ENCODE measurements at regions not wholly inside any gene's neighbourhood (a gene's known extent, or its start where the extent isn't known, plus 50 kb on each side); places are given as distances from the start of the nearest gene placed in this dataset.
A peak's percentile ranks its signal among the peaks of the same experiment; 100 is the strongest.

DNA sequence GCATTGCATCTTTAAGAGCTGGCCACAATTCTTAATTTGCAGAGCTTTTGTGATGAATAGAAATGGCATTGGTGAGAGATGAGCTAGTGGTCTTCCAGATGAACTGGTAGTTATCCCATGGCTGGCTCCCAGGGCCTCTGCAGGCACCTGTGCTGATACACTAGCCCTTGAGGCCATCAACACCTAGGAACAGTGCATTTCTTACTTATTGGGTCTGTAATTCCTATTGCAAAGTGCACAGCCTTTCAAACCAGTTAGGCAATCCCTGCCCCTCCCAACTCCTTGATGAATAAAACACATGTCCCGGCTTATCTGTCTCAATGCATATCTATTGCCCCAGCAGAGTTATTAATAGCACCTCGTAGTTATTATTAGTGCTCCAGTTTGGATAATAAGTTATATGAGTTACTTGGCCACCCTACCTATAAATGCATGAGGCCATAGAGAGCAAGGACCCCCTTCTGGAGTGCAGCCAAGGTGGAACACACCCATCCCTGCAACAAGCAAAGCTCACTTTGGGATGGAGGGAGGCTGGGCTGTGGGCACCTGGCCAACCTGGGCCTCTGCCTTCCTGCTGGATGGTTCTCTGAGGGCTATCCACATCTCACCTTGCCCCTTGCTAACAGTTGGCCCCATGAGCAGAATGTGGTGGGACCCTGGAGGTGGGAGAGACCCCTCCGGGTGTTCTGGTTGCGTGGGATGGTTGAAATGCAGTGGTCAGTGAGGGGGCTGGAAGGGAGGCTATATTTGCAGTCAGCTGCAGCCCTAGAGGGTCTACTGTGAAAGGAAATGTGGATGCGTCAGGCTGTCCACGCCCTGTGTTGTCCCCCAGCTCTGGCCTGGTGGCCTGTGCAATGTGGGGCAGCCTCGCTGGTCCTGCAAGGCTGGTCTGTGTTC lies 455.9 kb upstream of the HS6ST1 start:
- intact Hi-C loops (cut with DNase I) = no loop called here
- DNase-seq (ENCODE audit: low spot score) = peak; percentile 43

DNA sequence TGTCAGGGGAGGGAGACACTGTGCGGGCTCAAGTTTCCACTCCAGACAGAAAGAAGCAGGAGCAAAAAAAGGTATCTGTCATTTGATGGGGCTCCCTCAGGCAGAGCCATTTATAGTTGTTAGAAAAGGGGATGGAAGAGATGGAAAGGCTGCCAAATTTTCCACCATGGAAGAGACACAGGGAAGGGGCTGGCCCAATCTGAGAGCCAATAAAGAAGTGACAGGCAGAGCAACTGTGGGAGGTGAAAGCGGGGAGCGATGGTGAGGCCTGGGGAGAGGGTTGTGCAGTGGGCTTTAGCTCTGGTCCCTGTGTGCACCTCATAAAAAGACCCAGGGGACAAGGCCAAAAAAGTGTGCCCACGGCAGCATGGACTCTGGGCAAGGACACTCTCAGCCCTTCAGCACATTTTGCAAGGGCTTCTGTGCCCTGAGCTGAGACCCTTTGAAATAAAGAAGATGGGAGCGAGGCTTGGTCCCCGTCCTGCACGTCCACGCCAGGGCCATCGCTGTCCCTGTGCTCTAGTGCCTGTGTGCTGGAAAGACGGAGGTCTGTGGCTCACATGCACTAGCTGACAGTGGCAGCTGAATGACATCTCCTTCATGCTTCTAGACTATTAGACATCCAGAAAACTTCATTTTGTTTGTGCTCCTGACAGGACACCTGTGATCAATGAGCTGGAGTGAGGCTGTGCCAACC lies 456.7 kb upstream of the HS6ST1 start:
- intact Hi-C loops (cut with DNase I) = no loop called here
- DNase-seq (ENCODE audit: low spot score) = peak; percentile 37

DNA sequence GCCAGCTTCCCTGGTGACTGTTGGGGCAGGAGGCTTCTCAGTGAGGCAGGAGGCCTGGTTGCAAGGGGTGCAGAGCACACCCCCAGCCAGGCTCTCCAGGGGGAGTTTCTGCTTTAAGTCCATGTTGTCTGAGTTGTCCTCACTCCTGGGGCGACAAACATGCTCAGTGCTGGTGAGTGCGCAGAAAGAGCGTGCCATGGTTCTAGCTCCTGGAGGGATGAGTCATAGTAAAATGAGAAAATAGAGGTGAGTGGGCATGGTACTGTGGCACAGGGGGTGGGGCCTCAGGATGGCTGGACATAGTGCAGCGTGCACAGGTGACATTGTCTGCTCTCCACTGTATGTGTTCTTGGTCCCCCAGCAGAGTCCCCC lies 457.2 kb upstream of the HS6ST1 start:
- intact Hi-C loops (cut with DNase I) = no loop called here

DNA sequence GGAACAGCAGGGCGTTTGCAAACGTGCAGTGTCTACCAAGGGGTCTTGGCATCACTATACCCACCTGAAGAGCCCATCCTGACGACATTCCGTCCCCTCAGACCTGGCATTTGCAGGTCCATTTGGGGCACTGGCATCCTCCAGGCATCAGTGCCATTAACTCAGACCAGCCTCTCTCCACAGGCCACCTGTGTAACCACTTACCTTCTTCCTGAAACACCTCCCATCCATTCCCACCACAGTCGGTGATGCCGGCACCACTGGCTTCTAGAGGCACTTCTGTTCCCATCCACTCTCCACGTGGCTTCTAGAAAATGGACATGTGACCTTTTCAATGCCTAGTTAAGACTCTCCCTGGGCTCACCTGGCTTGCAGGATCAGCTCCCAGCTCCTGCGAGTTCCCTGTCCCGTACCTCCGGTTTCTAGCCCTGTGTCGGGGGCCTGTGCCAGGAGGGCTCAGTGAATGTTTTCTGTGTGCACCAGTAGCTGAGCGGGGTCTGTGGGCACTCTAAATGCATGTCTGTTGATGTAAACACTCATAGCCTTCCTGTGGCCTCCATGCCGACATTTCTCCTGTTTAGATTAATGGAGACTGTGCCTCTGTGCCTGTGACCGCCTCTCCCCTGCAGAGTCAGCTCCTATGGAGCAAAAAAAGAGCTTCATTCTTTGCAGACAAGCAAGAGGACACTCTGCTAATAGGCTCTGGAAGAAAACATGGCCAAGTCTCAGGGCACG lies 458.0 kb upstream of the HS6ST1 start:
- intact Hi-C loops (cut with DNase I) = no loop called here
- DNase-seq (ENCODE audit: low spot score) = peak; percentile 42

More for the DNA sequence above, 457.2 kb upstream of the HS6ST1 start:
- DNase-seq (ENCODE audit: low spot score) = peak; percentile 26

DNA sequence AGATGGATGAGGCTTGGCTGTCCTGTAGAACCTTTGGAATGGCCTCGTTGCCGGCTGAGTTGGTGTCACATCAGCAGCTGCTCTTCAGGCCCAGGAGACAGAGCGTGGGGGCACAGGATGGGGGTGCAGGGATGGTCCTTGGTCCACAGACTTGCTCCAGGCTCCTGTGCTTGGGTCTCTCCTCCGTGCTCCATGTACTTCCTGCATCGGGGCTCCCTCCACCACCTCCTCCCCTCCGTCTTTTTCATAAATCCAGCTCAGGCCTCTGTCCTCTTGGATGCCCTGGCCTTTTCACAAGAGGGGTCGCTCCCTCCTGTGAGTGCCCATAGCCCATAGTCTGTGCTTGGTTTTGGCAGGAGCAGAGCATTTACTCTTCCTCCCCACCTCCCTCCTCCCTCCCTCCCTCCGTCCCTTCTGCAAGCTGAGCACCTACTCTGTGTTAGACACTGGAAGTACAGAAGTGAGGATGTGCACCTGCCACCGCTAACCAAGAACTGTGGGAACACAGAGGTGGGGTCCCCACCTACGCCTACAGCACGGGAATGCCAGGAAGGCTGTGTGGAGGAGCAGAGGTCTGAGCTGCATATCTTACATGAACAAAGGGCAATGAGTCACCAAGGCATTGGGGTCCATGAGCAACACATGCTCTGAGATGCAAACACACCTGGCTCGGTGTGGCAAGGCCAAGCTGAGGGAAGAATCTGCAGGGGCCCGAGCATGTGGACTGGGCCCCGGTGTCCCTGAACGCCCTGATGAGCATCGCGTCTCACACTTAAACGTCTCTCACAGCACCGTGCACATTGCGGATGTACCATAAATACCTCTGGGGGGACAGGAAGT lies 458.7 kb upstream of the HS6ST1 start:
- peak; percentile 55 for DNase-seq (ENCODE audit: low spot score)
- intact Hi-C loops (cut with DNase I) = no loop called here

DNA sequence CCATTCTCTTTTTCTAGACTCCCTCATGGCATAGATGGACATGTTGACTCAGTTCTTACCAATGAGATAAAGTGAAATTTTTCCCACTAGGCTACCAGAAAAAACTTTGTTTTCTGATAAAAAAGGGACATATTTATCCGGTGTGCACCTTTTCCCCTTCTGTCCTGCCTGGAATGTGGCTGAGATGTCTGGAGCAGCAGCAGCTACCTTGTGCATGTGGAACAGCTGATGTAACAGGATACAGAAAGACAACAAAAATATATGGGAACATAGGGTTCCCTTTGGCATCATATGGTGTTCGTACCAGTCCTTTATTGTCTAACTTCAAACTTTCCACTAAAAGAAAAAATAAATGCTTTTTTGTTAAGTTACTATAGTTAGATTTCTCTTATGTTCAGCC lies 460.2 kb upstream of the HS6ST1 start:
- no peak for DNase-seq (ENCODE audit: low spot score)
- intact Hi-C loops (cut with DNase I) = no loop called here

DNA sequence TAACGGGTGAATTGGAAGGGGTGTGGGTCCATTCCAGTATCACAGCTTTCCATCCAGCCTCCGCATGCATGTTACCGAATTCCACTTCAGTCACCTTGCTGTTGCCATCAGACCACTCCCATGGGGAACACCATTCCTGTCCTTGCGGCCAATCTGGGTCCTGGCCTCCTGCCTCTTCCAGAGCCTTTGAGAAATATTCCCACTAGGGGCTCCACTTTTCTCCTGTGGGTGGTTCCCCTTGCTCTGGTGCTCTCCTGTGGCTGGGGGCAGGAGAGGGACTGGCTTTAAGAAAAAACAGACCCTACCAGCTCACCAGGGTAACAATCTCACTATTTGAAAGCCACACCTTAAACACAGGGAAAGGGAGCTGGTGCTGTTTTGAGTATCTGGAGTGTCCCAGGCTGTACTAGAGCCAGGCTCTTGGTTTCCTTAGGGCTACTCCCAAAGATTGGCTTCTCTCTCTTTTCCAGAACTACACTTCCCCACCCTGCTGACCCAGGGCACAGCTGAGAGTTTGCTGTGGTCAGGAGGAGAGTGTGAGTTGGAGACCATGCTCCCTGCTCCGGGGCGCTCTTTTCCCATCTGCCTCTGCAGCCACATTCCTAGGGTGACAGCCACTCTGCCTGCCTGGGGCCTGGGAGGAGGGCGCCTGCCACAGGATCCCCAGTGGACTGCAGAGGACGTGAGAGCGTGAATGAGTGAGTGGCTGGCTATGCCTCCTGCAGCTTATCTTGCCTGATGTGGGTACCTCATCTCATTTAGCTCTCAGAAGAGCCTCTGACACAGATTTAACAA lies 460.8 kb upstream of the HS6ST1 start:
- DNase-seq (ENCODE audit: low spot score) = no peak
- intact Hi-C loops (cut with DNase I) = loop anchor here in 1 of 2 donors (5.0 kb wide), 1 partner anchor 208 kb away; no protein-coding TSS in a partner anchor

DNA sequence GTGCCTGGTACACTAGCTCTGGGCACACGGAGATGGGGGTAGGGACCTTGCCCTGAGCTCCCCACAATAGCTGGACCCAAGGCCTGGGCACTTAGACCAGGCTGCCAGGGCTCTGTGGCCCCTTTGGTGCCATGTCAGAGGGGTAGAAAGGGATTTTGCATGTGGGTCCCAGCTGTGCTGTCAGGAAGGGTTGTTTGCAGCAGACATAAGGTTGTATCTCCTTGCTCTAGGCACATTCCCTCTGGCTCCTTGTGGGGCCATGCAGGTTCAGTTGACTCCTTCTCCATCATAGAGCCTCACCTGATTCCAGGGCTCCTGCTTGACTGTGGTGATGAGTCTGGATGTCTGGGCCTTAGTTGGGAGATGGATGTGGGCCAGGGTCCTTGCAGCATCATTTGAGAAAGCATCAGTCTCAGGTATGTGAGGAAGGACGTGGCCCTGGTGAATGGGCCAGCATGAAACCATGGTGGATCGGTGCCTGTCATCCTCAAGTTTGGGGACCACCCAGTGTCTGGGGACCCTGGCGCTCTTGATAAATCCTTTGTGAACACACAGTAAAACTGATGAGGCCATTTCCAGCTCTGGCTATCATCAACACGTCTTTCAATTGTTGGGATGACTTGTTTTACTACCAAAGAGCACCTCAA lies 461.9 kb upstream of the HS6ST1 start:
- DNase-seq (ENCODE audit: low spot score) = no peak
- intact Hi-C loops (cut with DNase I) = loop anchor here in 1 of 2 donors (5.0 kb wide), 1 partner anchor 207 kb away; no protein-coding TSS in a partner anchor

DNA sequence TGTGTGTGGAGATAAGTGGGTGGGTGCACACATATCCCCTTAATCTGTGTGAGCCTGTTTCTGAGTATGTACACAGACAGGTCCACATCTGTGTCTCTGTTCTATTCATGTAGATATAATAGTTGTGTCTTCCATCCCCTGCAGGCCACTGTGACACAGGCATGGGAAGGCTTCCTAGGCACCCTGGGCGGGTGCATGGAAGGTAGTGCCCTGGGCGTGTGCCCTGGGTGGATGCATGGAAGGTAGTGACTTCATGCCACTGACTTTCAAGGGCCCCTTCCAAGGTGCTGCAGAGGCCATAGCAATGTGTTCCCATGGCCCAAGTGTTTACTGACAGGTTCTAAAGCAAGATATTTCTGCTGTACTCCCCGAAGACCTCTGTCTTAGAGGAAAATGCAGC lies 462.5 kb upstream of the HS6ST1 start:
- no peak for DNase-seq (ENCODE audit: low spot score)
- intact Hi-C loops (cut with DNase I) = loop anchor here in 1 of 2 donors (5.0 kb wide), 1 partner anchor 206 kb away; no protein-coding TSS in a partner anchor

DNA sequence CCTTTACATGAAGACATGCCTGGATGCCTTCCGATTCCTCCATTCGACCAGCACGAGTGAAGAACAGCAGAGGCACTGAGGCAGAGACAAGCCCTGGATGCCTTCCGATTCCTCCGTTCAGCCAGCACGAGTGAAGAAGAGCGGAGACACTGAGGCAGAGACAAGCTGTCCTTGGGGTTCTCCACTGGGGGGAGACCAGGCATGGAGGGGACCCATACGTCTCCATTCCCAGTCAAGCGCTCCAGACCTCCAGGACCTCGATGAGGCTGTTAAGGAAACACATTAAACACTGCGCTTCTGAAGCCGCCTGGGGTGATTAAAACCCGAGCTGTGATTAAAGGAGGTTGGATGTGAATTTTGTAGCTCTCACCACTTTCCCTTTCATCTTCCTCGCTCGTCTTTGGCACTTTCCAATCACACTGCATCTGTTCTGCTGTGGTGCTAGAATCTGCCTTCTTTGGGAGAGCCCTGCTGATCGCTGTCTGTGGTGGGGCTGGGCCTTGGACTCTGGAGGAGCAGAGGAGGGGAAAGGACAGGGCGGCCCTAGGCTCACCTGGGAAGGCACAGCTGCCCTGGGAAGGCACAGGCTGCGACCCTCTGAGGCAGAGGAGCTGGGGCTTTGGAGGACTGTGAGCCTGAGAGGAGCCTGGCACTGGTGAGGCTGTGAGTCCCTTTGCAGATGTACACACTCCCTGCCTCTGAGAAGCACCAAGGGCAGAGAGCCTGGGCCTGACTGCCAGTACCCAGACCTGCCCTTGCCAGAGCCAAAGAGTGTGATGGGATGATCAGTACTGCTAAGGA lies 463.1 kb upstream of the HS6ST1 start:
- DNase-seq (ENCODE audit: low spot score) = no peak
- intact Hi-C loops (cut with DNase I) = loop anchor here in 1 of 2 donors (5.0 kb wide), 1 partner anchor 206 kb away; no protein-coding TSS in a partner anchor

DNA sequence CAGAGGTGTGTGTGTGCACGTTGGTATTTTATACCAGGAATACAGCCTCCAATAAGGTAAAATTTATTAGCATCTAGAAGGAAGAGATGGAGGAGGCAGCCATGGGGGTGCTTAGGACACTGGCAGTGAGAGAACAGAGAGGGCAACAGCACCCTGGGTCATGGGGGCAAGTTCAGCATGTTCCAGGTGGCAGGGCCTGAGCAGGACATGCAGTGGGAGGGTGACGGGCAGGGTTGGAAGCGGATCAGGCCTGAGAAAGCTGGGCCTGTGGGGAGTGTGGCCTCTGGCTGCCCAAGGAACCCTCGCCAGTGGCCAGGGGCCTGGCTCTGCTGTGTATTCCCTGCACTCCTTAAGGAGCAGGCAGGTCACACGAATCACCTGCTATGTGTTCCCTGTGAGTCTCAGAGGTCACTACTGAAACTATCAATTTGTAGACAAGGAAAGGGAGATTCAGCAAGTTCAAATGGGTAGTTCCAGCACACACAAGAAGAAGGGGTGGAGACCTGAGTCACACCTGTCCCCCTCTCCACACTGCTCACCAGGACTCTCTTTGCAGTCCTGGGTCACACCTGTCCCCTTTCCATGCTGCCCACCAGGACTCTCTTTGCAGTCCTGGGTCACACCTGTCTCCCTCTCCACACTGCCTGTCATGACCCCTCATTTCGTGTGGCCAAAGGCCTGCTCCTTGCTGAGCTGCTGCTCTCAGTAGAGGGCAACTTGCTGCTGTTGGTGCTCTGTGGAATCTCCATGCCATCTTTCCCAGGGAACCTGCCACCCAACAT lies 463.9 kb upstream of the HS6ST1 start:
- intact Hi-C loops (cut with DNase I) = loop anchor here in 1 of 2 donors (5.0 kb wide), 1 partner anchor 205 kb away; no protein-coding TSS in a partner anchor
- DNase-seq (ENCODE audit: low spot score) = no peak

DNA sequence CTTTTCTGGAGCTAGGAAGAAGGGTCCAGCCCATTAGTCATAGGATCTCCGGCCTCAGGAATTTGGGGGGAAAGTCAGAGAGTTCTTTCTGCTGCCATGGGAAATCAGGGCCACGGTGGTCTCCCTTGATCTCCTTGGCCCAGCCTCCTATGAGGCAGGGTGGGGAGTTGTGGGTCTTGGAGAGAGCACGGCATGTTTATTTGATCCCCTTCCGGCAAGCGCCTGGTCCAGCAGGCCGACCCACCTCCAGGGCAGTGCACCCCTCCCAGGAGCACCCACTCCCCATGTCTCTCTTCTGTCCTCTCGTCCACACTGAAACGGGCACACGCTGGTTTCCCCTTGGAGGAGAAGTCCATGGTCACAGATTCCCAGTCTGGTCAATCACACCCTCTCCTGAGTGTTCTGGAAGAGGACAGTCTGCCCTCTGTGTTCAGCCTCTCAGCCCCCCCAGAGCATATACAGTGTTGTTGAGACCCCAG lies 464.6 kb upstream of the HS6ST1 start:
- no peak for DNase-seq (ENCODE audit: low spot score)
- intact Hi-C loops (cut with DNase I) = loop anchor here in 1 of 2 donors (5.0 kb wide), 1 partner anchor 204 kb away; no protein-coding TSS in a partner anchor

DNA sequence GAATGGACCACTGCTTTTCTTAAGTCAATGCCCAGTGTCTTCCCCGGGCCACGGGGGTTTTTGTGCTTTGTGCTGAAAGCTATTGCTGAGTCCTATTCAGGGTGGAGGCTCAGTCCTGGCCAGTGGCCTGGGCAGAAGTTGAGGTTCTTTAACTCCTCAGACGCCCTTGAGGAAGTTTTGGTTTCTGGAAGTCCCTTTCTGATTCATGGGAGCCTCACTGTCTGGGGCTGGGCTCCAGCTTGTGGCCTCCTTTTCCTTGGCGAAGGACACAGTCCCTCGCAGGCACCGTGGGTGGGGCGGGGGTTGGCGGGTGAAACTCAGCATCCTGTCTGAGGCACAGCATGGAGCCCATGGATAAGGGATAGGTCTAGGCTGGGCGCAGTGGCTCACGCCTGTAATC lies 465.2 kb upstream of the HS6ST1 start:
- intact Hi-C loops (cut with DNase I) = loop anchor here in 1 of 2 donors (5.0 kb wide), 1 partner anchor 203 kb away; no protein-coding TSS in a partner anchor
- no peak for DNase-seq (ENCODE audit: low spot score)

DNA sequence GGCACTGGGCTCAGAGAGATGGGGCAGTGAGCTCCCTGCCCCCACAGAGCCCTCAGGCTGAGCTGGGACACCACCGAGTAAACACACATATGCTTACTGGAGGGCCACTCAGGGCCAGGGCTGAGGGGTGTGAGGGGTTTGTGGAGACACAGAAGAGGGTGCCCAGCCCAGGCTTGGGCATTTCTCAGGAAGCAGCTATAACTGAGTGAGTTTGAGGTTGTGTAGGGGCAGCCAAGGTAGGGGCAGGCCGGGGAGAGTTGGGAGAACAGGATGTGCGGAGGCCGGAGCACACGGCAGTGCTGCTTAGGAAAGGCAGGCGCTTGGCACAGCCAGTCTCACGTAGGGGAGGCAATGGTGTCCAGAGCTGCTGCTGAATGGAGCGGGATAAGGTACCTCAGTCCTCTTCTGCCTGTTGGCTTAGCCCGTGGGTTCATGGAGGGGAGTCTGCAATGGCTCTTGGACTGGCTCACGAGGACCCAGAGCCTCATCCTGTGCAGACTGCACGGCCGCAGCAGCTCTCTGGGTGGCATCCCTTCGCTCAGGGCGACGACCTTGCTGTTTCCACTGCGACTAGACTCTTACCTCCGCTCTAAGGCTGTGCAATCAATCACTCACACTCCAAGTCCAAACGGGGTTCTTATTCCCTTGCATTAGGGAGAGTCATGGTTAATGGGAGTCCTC lies 466.1 kb upstream of the HS6ST1 start:
- intact Hi-C loops (cut with DNase I) = loop anchor here in 1 of 2 donors (5.0 kb wide), 1 partner anchor 203 kb away; no protein-coding TSS in a partner anchor
- DNase-seq (ENCODE audit: low spot score) = peak; percentile 58

DNA sequence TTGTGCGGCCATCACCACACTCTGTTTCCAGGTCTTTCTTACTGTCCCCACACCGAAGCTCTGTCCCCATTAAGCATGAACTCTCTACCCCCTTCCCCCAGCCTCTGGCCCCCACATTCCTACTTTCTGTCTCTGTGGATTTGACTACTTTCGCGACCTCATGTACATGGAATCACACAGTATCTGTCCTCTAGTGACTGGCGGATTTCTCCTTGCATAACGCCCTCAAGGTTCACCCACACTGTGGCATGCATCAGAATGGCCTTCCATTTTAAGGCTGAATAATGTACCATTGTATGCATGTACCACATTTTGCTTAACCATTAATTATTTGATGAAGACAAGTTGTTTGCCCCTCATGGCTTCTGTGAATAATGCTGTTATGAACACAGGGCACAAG lies 467.6 kb upstream of the HS6ST1 start:
- no peak for DNase-seq (ENCODE audit: low spot score)
- intact Hi-C loops (cut with DNase I) = no loop called here

All from posterior vena cava (tissue), 2 donors.